HG03520 (cell line): ENCODE measurements at regions not wholly inside any gene's neighbourhood (a gene's known extent, or its start where the extent isn't known, plus 50 kb on each side); places are given as distances from the start of the nearest gene placed in this dataset.

Experiments used
- ATAC-seq: cut with Tn5 transposase; IDR thresholded peaks from one replicate; pipeline ENCODE4 v1.9.1; 2021; ENCODE audit warnings: mild to moderate bottlenecking, moderate library complexity; ENCODE audit not compliant: unreplicated experiment

- no peak for ATAC-seq
These were observed 444.0 kb upstream of the AZI2 start for GRCh38 chr3:28792604-28793003.

GRCh38 chr3:28799084-28799483 lies 450.5 kb upstream of the AZI2 start:
- no peak for ATAC-seq

- no peak for ATAC-seq
These were observed 451.6 kb upstream of the AZI2 start for GRCh38 chr3:28800203-28800602.

- ATAC-seq = no peak
These were observed 459.4 kb upstream of the AZI2 start for GRCh38 chr3:28808068-28808467.

- no peak for ATAC-seq
These were observed 464.9 kb upstream of the RBMS3 start for GRCh38 chr3:28816017-28816416.

- ATAC-seq = no peak
These were observed 456.6 kb upstream of the RBMS3 start for GRCh38 chr3:28824316-28824715.

- no peak for ATAC-seq
These were observed 454.0 kb upstream of the RBMS3 start for GRCh38 chr3:28826840-28827239.

GRCh38 chr3:28835249-28835648 lies 445.6 kb upstream of the RBMS3 start:
- no peak for ATAC-seq

GRCh38 chr3:28835751-28836150 lies 445.1 kb upstream of the RBMS3 start:
- ATAC-seq = no peak

- ATAC-seq = no peak
These were observed 444.7 kb upstream of the RBMS3 start for GRCh38 chr3:28836199-28836598.

- peak; percentile 63 for ATAC-seq
These were observed 439.9 kb upstream of the RBMS3 start for GRCh38 chr3:28840976-28841376.

GRCh38 chr3:28841441-28841840 lies 439.4 kb upstream of the RBMS3 start:
- ATAC-seq = peak; percentile 20

GRCh38 chr3:28844298-28845005 lies 436.4 kb upstream of the RBMS3 start:
- ATAC-seq = no peak

GRCh38 chr3:28845006-28845324 lies 435.9 kb upstream of the RBMS3 start:
- no peak for ATAC-seq

GRCh38 chr3:28846971-28847478 lies 433.8 kb upstream of the RBMS3 start:
- ATAC-seq = no peak

GRCh38 chr3:28847736-28848135 lies 433.1 kb upstream of the RBMS3 start:
- ATAC-seq = no peak

GRCh38 chr3:28850186-28850585 lies 430.7 kb upstream of the RBMS3 start:
- no peak for ATAC-seq

- ATAC-seq = no peak
These were observed 427.0 kb upstream of the RBMS3 start for GRCh38 chr3:28853830-28854229.

GRCh38 chr3:28856796-28857195 lies 424.1 kb upstream of the RBMS3 start:
- ATAC-seq = no peak

GRCh38 chr3:28859897-28860296 lies 421.0 kb upstream of the RBMS3 start:
- no peak for ATAC-seq

GRCh38 chr3:28860307-28860706 lies 420.6 kb upstream of the RBMS3 start:
- no peak for ATAC-seq

GRCh38 chr3:28863186-28863585 lies 417.7 kb upstream of the RBMS3 start:
- ATAC-seq = no peak

- no peak for ATAC-seq
These were observed 413.0 kb upstream of the RBMS3 start for GRCh38 chr3:28867836-28868235.
